ENCODE measurements at regions not wholly inside any gene's neighbourhood (a gene's known extent, or its start where the extent isn't known, plus 50 kb on each side); places are given as distances from the start of the nearest gene placed in this dataset.
"Not testable (repeated sequence)": the region's sequence is repeated elsewhere in the genome, so short reads cannot be mapped to it uniquely, and the experiment has no call there.

DNA sequence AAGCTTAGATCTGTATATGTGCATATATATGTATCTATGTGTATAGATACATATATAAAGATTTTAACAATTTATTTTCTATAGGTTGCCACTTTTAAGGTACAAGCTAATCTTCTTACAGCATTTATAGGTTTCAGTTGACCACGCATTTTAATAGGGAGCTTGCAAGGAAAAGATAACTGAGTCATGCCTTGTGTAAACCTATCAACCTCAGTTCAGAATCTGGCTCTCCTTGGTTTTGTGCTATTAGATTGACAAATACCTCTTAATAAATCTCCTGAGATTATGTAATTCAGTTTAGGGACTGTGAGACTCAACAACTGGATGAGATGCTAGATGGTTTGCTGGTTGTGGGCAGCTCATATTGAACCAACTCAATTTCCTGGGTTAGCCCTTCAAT lies 114.7 kb upstream of the SERBP1 start:
- Histone ChIP-seq H3K27me3 (no peaks in the 10 kb centered on the region), H3K4me3 (no peak overlapping the region), H3K36me3 (replicated peaks in 1 of 2) (no peaks in the 10 kb centered on the region), H3K9me3 (replicated peaks in 1 of 3) (no peaks in the 10 kb centered on the region), H3K27ac (no peak overlapping the region), H3K4me1 (replicated peaks in 1 of 2) (no peaks in the 10 kb centered on the region)
- TF ChIP-seq, protein P1, sequence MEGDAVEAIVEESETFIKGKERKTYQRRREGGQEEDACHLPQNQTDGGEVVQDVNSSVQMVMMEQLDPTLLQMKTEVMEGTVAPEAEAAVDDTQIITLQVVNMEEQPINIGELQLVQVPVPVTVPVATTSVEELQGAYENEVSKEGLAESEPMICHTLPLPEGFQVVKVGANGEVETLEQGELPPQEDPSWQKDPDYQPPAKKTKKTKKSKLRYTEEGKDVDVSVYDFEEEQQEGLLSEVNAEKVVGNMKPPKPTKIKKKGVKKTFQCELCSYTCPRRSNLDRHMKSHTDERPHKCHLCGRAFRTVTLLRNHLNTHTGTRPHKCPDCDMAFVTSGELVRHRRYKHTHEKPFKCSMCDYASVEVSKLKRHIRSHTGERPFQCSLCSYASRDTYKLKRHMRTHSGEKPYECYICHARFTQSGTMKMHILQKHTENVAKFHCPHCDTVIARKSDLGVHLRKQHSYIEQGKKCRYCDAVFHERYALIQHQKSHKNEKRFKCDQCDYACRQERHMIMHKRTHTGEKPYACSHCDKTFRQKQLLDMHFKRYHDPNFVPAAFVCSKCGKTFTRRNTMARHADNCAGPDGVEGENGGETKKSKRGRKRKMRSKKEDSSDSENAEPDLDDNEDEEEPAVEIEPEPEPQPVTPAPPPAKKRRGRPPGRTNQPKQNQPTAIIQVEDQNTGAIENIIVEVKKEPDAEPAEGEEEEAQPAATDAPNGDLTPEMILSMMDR (IDR thresholded peaks at IDR 0.05): no peak
- no peak for TF ChIP-seq POLR2A (IDR thresholded peaks at IDR 0.05)
- 87 to 97% (median 97%) methylated on average over 1 of the region's 1 CpG for WGBS, 4 donors
- no peak for DNase-seq
- intact Hi-C loops (cut with DNase I): no loop called here

DNA sequence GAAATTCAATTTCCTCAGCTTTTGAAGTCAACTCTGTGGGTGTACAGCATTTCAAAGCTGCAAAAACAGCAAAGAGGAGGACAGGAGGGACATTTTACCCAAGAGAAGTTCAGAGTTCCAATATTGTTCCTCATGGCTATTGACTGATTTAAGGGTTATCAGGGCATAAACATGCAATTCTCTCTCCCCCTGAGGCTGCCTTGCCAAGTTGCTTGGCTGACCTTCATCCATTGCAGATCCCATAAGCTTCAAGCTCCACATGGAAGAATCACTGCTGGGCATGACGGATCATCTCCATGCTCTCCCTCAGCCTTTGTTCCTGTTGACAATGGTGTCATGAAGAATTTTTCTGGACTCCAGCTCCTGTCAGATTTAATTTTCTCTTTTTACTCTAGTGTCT lies 115.2 kb upstream of the SERBP1 start:
- Histone ChIP-seq H3K27ac (no peak overlapping the region), H3K4me3 (no peak overlapping the region), H3K36me3 (replicated peaks in 1 of 2) (no peaks in the 10 kb centered on the region), H3K4me1 (replicated peaks in 1 of 2) (no peaks in the 10 kb centered on the region), H3K9me3 (replicated peaks in 1 of 3) (no peaks in the 10 kb centered on the region), H3K27me3 (no peaks in the 10 kb centered on the region)
- 73 to 100% (median 90%) methylated on average over 1 of the region's 1 CpG for WGBS, 4 donors
- intact Hi-C loops (cut with DNase I): no loop called here
- no peak for DNase-seq
- TF ChIP-seq, protein P1 (IDR thresholded peaks at IDR 0.05): no peak
- TF ChIP-seq POLR2A (IDR thresholded peaks at IDR 0.05): no peak

DNA sequence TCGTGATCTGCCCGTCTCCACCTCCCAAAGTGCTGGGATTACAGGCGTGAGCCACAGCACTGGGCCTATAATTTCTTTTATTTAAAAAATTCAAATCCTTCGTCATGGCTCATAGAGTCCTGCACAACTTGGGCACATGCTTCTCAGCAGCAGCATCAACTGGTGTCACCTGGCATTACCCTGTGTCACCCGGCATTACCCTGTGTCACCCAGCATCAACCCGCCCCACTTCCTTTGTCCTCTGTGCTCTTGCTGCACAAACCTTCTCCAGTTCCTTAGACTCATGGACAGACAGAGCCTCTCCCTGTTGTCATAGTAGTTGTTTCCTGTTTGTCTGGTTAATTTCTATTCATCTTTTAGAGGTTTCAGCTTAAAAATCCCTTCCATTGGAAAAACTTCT lies 121.2 kb upstream of the SERBP1 start:
- Histone ChIP-seq H3K36me3 (replicated peaks in 1 of 2) (no peaks in the 10 kb centered on the region), H3K27me3 (no peaks in the 10 kb centered on the region), H3K9me3 (replicated peaks in 1 of 3) (no peaks in the 10 kb centered on the region), H3K4me1 (replicated peaks in 1 of 2) (no peaks in the 10 kb centered on the region), H3K4me3 (no peak overlapping the region), H3K27ac (no peak overlapping the region)
- no peak for TF ChIP-seq POLR2A (IDR thresholded peaks at IDR 0.05)
- TF ChIP-seq, protein P1 (IDR thresholded peaks at IDR 0.05): no peak
- intact Hi-C loops (cut with DNase I): no loop called here
- 78 to 95% (median 87%) methylated on average over 6 of the region's 6 CpGs for WGBS, 4 donors
- DNase-seq: no peak

DNA sequence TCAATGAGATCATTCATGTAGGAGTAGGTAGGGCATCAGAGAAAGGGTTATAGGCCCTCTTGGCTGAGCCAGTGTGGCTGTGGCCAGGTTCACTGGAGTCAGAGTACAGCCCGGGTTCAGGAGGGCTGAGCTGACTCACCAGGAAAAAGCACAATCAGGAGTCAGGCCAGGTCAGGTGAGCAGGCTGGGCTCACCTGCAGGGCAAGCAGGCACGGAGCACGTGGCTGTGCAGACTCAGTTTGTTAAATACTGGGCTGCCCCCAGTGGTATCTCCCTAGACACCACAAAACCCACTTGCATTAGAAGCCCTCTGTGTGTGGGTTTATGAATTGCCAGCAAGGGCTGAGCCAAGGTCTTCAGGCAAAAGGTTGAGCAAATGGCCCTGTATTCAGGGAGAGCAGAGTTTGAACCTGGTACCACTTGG lies 122.1 kb upstream of the SERBP1 start:
- no peak for TF ChIP-seq POLR2A (IDR thresholded peaks at IDR 0.05)
- TF ChIP-seq, protein P1 (IDR thresholded peaks at IDR 0.05): no peak
- H3K4me1 ChIP-seq (replicated peaks in 1 of 2): no peaks in the 10 kb centered on the region
- no peaks in the 10 kb centered on the region for H3K36me3 ChIP-seq (replicated peaks in 1 of 2)
- no peaks in the 10 kb centered on the region for H3K9me3 ChIP-seq (replicated peaks in 1 of 3)
- H3K4me3 ChIP-seq: no peak overlapping the region
- DNase-seq: no peak
- intact Hi-C loops (cut with DNase I): no loop called here
- no peak overlapping the region for H3K27ac ChIP-seq
- no peaks in the 10 kb centered on the region for H3K27me3 ChIP-seq
- 63 to 93% (median 78%) methylated on average over 2 to 3 of the region's 3 CpGs for WGBS, 4 donors

DNA sequence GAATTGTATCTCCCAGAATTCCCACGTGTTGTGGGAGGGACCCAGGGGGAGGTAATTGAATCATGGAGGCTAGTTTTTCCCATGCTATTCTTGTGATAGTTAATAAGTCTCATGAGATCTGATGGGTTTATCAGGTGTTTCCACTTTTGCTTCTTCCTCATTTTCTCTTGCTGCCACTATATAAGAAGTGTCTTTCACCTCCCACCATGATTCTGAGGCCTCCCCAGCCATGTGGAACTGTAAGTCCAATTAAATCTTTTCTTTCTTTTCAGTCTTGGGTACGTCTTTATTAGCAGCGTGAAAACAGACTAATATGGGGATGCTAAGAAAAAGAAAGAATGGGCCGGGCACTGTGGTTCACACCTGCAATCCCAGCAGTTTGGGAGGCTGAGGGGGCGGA lies 124.0 kb upstream of the SERBP1 start:
- DNase-seq; H3K9me3 ChIP-seq (replicated peaks in 1 of 3); H3K27ac ChIP-seq; H3K36me3 ChIP-seq (replicated peaks in 1 of 2); H3K27me3 ChIP-seq; H3K4me1 ChIP-seq (replicated peaks in 1 of 2); H3K4me3 ChIP-seq; intact Hi-C loops (cut with DNase I): not testable (repeated sequence)
- WGBS, 4 donors: 90 to 95% (median 92%) methylated on average over 5 of the region's 5 CpGs
